Duodenal mucosa (tissue), 2 donors: ENCODE measurements at regions not wholly inside any gene's neighbourhood (a gene's known extent, or its start where the extent isn't known, plus 50 kb on each side); places are given as distances from the start of the nearest gene placed in this dataset.

Experiments
- H3K27ac ChIP-seq: one replicate; pipeline ENCODE4 v1.7.0; 2013; ENCODE audit warnings: low read depth, low read length
- H3K27me3 ChIP-seq, 2 donors: one replicate each; pipeline ENCODE4 v1.7.0; 2013; ENCODE audit warnings: low read length in 2 of 2, control low read depth in 1 of 2; ENCODE audit not compliant: insufficient read depth in 2 of 2, control insufficient read depth in 1 of 2
- H3K36me3 ChIP-seq, 2 donors: one replicate each; pipeline ENCODE4 v1.7.0; 2013; ENCODE audit warnings: low read length in 2 of 2, control low read depth in 1 of 2; ENCODE audit not compliant: insufficient read depth in 2 of 2, control insufficient read depth in 1 of 2
- H3K4me1 ChIP-seq, 2 donors: one replicate each; pipeline ENCODE4 v1.7.0; 2013; ENCODE audit warnings: low read length in 2 of 2, control low read depth in 1 of 2; ENCODE audit not compliant: insufficient read depth in 2 of 2, control insufficient read depth in 1 of 2
- H3K4me3 ChIP-seq, 2 donors: one replicate each; pipeline ENCODE4 v1.7.0; 2013; ENCODE audit warnings: low read length in 2 of 2, low read depth in 1 of 2
- H3K9ac ChIP-seq, 2 donors: one replicate each; pipeline ENCODE4 v1.7.0; 2013; ENCODE audit warnings: low read length in 2 of 2, low read depth in 1 of 2
- H3K9me3 ChIP-seq, 2 donors: one replicate each; pipeline ENCODE4 v1.7.0; 2013; ENCODE audit warnings: low read length in 2 of 2, control low read depth in 1 of 2; ENCODE audit not compliant: control insufficient read depth in 1 of 2

DNA sequence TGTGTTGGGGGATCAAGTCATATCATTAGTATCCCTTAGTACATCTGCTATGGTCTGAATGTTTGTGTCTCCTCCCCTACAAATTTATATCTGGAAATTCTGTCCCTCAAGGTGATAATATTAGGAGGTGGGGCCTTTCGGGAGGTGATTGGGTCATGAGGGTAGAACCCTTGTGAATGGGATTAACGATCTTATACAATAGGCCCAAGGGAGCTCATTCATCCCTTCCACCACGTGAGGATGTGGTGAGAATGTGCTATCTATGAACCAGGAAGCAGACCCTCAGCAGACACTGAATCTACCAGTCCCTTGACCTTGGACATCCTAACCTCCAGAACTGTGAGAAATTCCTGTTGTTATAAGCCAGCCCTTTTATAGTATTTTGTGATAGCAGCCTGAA lies 110.7 kb downstream of the PTCSC3 start:
- Histone ChIP-seq H3K36me3 (no peaks in the 10 kb centered on the region), H3K9ac (no peak overlapping the region), H3K4me3 (no peak overlapping the region), H3K27me3 (no peaks in the 10 kb centered on the region), H3K9me3 (no peaks in the 10 kb centered on the region), H3K27ac (no peak overlapping the region), H3K4me1 (peaks cover 0 to 4% of the 10 kb centered on the region in 2 donors)

GRCh38 chr14:36059531-36059930 lies 117.0 kb downstream of the PTCSC3 start:
- Histone ChIP-seq H3K27ac (no peak overlapping the region), H3K9ac (no peak overlapping the region), H3K36me3 (no peaks in the 10 kb centered on the region), H3K27me3 (no peaks in the 10 kb centered on the region), H3K4me3 (no peak overlapping the region), H3K4me1 (no peaks in the 10 kb centered on the region), H3K9me3 (no peaks in the 10 kb centered on the region)

DNA sequence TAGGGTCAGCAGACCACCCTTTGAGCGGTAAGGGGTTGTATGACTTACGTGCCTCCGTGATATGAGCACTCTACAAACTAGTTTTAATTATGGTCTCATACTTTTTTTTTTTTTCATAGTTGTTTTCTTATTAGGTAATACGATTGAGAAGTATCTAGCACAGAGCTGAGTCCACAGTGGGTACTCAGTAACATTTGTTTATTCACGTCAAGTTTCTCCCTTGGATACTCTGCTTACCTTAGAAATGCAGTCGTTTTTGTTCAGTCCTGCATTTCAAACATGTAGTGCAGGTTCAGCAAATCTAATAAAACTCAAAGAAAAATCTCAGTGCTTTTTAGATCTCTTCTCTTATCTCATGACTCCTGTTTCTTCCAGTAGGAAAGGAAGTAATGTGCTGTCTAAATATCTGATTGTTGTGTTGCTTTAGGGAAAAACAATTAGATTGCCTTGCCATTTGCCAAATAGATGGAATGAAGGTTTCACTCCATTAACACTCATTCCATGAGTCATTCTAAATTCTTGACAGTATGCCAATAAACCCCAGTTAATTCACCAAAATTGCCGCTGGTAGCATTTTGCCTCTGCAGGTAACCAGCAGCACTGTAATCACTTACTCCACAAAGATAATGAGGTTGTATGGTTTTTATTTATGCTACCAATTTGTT lies 118.9 kb downstream of the PTCSC3 start:
- no peak overlapping the region for H3K27ac ChIP-seq
- no peaks in the 10 kb centered on the region for H3K27me3 ChIP-seq
- no peak overlapping the region for H3K9ac ChIP-seq
- no peaks in the 10 kb centered on the region for H3K4me1 ChIP-seq
- no peaks in the 10 kb centered on the region for H3K36me3 ChIP-seq
- no peak overlapping the region for H3K4me3 ChIP-seq
- no peaks in the 10 kb centered on the region for H3K9me3 ChIP-seq

DNA sequence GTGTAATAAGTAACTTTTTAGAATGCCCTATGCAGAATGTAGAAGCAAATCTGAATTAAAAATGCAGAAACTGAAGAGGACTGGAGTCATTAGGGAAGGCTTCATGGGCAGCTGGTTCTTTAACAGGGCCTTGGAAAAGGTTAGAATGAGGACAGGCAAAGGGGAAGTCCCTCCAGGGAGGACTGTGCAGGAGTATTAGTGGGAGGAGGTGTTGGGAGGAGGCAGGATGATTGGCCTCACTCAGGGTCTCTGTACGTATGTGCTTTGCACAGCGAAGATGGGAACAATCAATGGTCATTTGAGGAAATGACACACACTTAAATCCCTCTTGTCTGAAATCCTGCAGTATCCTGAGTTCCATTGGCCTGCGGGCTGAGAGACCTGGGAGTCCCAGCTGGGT lies 119.7 kb downstream of the PTCSC3 start:
- H3K9ac ChIP-seq, result no peak overlapping the region
- no peaks in the 10 kb centered on the region for H3K36me3 ChIP-seq
- H3K27ac ChIP-seq, result no peak overlapping the region
- H3K4me3 ChIP-seq, result no peak overlapping the region
- H3K27me3 ChIP-seq, result no peaks in the 10 kb centered on the region
- H3K9me3 ChIP-seq, result no peaks in the 10 kb centered on the region
- H3K4me1 ChIP-seq, result no peaks in the 10 kb centered on the region

- no peaks in the 10 kb centered on the region for H3K27me3 ChIP-seq
- H3K4me1 ChIP-seq, result no peaks in the 10 kb centered on the region
- H3K9me3 ChIP-seq, result no peaks in the 10 kb centered on the region
- no peak overlapping the region for H3K27ac ChIP-seq
- no peak overlapping the region for H3K4me3 ChIP-seq
- no peaks in the 10 kb centered on the region for H3K36me3 ChIP-seq
- H3K9ac ChIP-seq, result no peak overlapping the region
Measured at GRCh38 chr14:36055681-36056225, 120.8 kb downstream of the PTCSC3 start.

GRCh38 chr14:36055052-36055378 lies 121.5 kb downstream of the PTCSC3 start:
- H3K9ac ChIP-seq, result no peak overlapping the region
- no peaks in the 10 kb centered on the region for H3K9me3 ChIP-seq
- H3K4me1 ChIP-seq, result no peaks in the 10 kb centered on the region
- no peak overlapping the region for H3K4me3 ChIP-seq
- H3K36me3 ChIP-seq, result no peaks in the 10 kb centered on the region
- no peak overlapping the region for H3K27ac ChIP-seq
- H3K27me3 ChIP-seq, result no peaks in the 10 kb centered on the region

DNA sequence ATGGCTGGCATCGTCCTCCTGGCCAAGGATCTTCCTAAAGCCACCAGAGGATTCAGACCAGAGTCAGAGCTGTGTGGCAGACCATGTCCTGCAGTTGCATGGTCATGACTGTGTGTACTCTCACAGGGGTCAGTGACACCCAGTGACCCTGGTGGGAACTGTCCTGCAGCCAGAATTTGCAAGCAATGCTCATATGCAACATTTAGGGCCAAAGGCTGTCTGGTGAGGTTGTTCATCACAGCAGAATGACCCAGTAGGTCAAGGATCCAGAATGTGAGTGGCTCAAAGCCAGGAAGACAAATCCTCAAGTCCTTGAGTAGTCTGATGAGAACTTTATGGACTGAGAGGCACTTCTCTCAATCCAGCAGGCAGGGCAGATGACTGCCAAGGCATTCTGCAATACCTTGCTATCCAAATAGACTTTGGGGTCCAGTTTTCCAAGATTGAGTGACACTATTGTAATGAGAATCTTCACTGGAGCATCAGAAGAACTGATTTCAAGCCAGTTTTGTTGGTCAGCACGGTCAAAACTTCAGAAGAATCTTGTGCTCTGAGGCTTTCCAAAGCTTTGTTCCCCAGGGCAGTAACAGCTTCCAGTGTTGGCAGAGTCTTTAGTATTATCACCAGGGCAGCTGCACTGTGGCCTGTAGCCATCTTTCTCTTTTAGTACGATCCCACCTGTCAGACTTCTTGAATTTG lies 122.0 kb downstream of the PTCSC3 start:
- no peak overlapping the region for H3K27ac ChIP-seq
- H3K9ac ChIP-seq, result no peak overlapping the region
- H3K27me3 ChIP-seq, result no peaks in the 10 kb centered on the region
- H3K9me3 ChIP-seq, result no peaks in the 10 kb centered on the region
- H3K36me3 ChIP-seq, result no peaks in the 10 kb centered on the region
- no peak overlapping the region for H3K4me3 ChIP-seq
- no peaks in the 10 kb centered on the region for H3K4me1 ChIP-seq

DNA sequence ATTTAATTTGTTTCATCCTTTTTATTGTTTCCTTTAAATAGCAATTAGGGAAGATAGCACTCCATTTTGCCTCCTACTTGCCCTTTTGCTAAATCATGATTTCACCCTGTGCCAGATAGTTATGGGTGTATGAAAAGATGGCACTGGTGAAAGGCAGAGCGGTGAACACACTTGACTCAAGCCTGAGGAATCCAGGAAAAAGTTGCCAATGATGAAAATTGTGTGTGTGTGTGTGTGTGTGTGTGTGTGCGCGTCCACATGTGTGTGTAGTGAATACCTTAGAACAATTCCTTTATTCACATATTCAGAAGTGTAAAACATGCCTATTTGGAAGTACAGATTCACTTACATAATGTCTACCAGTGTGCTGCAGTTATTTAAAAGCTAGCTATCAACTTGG lies 123.8 kb downstream of the PTCSC3 start:
- Histone ChIP-seq H3K9ac (no peak overlapping the region), H3K27me3 (no peaks in the 10 kb centered on the region), H3K4me1 (no peaks in the 10 kb centered on the region), H3K27ac (no peak overlapping the region), H3K36me3 (no peaks in the 10 kb centered on the region), H3K4me3 (no peak overlapping the region), H3K9me3 (no peaks in the 10 kb centered on the region)

- H3K9me3 ChIP-seq, result no peaks in the 10 kb centered on the region
- no peak overlapping the region for H3K27ac ChIP-seq
- no peak overlapping the region for H3K9ac ChIP-seq
- H3K4me3 ChIP-seq, result no peak overlapping the region
- H3K27me3 ChIP-seq, result no peaks in the 10 kb centered on the region
- no peaks in the 10 kb centered on the region for H3K36me3 ChIP-seq
- no peaks in the 10 kb centered on the region for H3K4me1 ChIP-seq
Measured at GRCh38 chr14:36052063-36052462, 124.5 kb downstream of the PTCSC3 start.

DNA sequence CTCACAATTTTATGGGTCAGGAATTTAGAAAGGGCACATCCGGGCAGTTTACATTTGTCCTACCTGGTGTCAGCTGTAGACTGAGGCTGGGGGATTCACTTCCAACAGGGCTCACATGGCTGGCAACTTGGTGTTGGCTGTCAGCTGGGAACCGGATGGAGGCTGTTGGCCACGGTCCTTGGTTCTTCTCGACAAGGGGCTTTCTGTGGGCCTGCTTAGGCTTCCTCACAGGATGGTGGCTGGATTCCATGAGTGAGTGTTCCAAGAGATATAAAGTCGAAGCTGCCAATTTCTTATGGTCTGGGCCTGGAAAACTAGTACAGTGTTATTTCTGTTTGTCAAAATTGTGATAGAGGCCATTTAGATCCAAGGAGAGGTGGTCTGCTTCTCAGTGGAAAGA lies 127.9 kb downstream of the PTCSC3 start:
- Histone ChIP-seq H3K9ac (no peak overlapping the region), H3K36me3 (no peaks in the 10 kb centered on the region), H3K27ac (no peak overlapping the region), H3K4me1 (no peaks in the 10 kb centered on the region), H3K27me3 (no peaks in the 10 kb centered on the region), H3K9me3 (no peaks in the 10 kb centered on the region), H3K4me3 (no peak overlapping the region)
